Thoracic aorta (tissue), 2 donors: ENCODE measurements at regions not wholly inside any gene's neighbourhood (a gene's known extent, or its start where the extent isn't known, plus 50 kb on each side); places are given as distances from the start of the nearest gene placed in this dataset.

ENCODE experiments used
- ATAC-seq: fragments of 150-250 bp; one replicate; pipeline ENCODE4 v1.8.0; 2017; ENCODE audit warnings: low read depth; ENCODE audit not compliant: insufficient number of reproducible peaks, low FRiP score
- DNase-seq: peaks from one replicate; pipeline ENCODE4 v3.0.0-alpha.2; 2020; ENCODE audit warnings: low spot score
- H3K27ac ChIP-seq, 2 donors: fragments of 200-600 bp; sonication (generic); 1 replicate in 1 of 2; 2 replicates in 1 of 2; pipeline ENCODE4 v1.5.1; 2016; ENCODE audit warnings: mild to moderate bottlenecking in 2 of 2, moderate library complexity in 2 of 2
- H3K27me3 ChIP-seq: fragments of 200-600 bp; sonication (generic); replicated peaks from 2 replicates; pipeline ENCODE4 v1.6.0; 2016; ENCODE audit warnings: mild to moderate bottlenecking; ENCODE audit not compliant: insufficient read depth
- H3K36me3 ChIP-seq: fragments of 200-600 bp; sonication (generic); one replicate; pipeline ENCODE4 v1.5.1; 2016
- H3K4me1 ChIP-seq, 2 donors: fragments of 200-600 bp; sonication (generic); 1 replicate in 1 of 2; 2 replicates in 1 of 2; pipeline versions ENCODE4 v1.5.1 to v1.6.0; 2016; ENCODE audit warnings: low read depth in 2 of 2, mild to moderate bottlenecking in 1 of 2; ENCODE audit not compliant: control insufficient read depth in 1 of 2
- H3K4me3 ChIP-seq: fragments of 200-600 bp; sonication (generic); 2 replicates; pipeline ENCODE4 v1.5.1; 2016; ENCODE audit warnings: mild to moderate bottlenecking
- H3K9me3 ChIP-seq: fragments of 200-600 bp; sonication (generic); 2 replicates; pipeline ENCODE4 v1.5.1; 2016
- CTCF ChIP-seq: fragments of 200-600 bp; sonication (generic); IDR thresholded peaks from one replicate; pipeline ENCODE4 v1.5.1; 2019; ENCODE audit warnings: antibody characterized with exemption

GRCh38 chr5:57398413-57399093 lies 84.1 kb downstream of the ACTBL2 start:
- ATAC-seq (no peak), DNase-seq (no peak)
- no peak for TF ChIP-seq CTCF
- Histone ChIP-seq H3K27me3 (no peaks in the 10 kb centered on the region), H3K4me3 (no peak overlapping the region), H3K36me3 (no peaks in the 10 kb centered on the region), H3K27ac (no peak overlapping the region), H3K9me3 (no peaks in the 10 kb centered on the region), H3K4me1 (peaks cover 0 to 11% of the 10 kb centered on the region in 2 donors)

GRCh38 chr5:57396701-57397100 lies 85.9 kb downstream of the ACTBL2 start:
- Histone ChIP-seq H3K9me3 (no peaks in the 10 kb centered on the region), H3K27me3 (no peaks in the 10 kb centered on the region), H3K27ac (no peak overlapping the region), H3K36me3 (no peaks in the 10 kb centered on the region), H3K4me3 (no peak overlapping the region), H3K4me1 (no peaks in the 10 kb centered on the region)
- DNase-seq (no peak), ATAC-seq (no peak)
- TF ChIP-seq CTCF = no peak

- Histone ChIP-seq H3K4me1 (no peaks in the 10 kb centered on the region), H3K27ac (no peak overlapping the region), H3K27me3 (no peaks in the 10 kb centered on the region), H3K36me3 (no peaks in the 10 kb centered on the region), H3K4me3 (no peak overlapping the region), H3K9me3 (no peaks in the 10 kb centered on the region)
- DNase-seq = no peak
- TF ChIP-seq CTCF = no peak
- ATAC-seq = no peak
These were observed 88.0 kb downstream of the ACTBL2 start for GRCh38 chr5:57394421-57395210.

GRCh38 chr5:57386958-57387357 lies 95.7 kb downstream of the ACTBL2 start:
- no peaks in the 10 kb centered on the region for H3K9me3 ChIP-seq
- no peak for ATAC-seq
- peaks cover 9 to 11% of the 10 kb centered on the region in 2 donors for H3K4me1 ChIP-seq

More at GRCh38 chr5:57386958-57387357, 95.7 kb downstream of the ACTBL2 start:
- no peak for DNase-seq
- H3K4me3 ChIP-seq = no peak overlapping the region
- no peak overlapping the region for H3K27ac ChIP-seq
- H3K27me3 ChIP-seq = no peaks in the 10 kb centered on the region
- TF ChIP-seq CTCF = no peak
- no peaks in the 10 kb centered on the region for H3K36me3 ChIP-seq
